Natural killer cell (primary cell): ENCODE measurements at regions not wholly inside any gene's neighbourhood (a gene's known extent, or its start where the extent isn't known, plus 50 kb on each side); places are given as distances from the start of the nearest gene placed in this dataset.

Source experiments
- ATAC-seq, 3 donors: fragments of 150-1000 bp in 2 of 3; fragments of 200-7000 bp in 1 of 3; cut with Tn5 transposase; 1 replicate in 1 of 3; 2 replicates in 2 of 3; pipeline ENCODE4 v1.10.0; 2021; ENCODE audit warnings: mild to moderate bottlenecking in 2 of 3, moderate library complexity in 2 of 3
- DNase-seq, 2 donors: peaks; one replicate each; pipeline versions ENCODE4 v3.0.0 to v3.0.0-alpha.2; 2013 to 2021; ENCODE audit warnings: mixed read lengths in 1 of 2
- H3K27ac ChIP-seq: one replicate; pipeline ENCODE4 v1.5.1; 2013; ENCODE audit warnings: mild to moderate bottlenecking, low read length
- H3K27me3 ChIP-seq: one replicate; pipeline ENCODE4 v1.6.1; 2013; ENCODE audit warnings: low read length; ENCODE audit not compliant: control insufficient read depth, insufficient read depth
- H3K36me3 ChIP-seq: one replicate; pipeline ENCODE4 v1.6.1; 2013; ENCODE audit warnings: low read length; ENCODE audit not compliant: control insufficient read depth, insufficient read depth
- H3K4me1 ChIP-seq: one replicate; pipeline ENCODE4 v1.6.1; 2013; ENCODE audit warnings: low read length; ENCODE audit not compliant: control insufficient read depth, insufficient read depth
- H3K4me3 ChIP-seq: one replicate; pipeline ENCODE4 v1.5.1; 2013; ENCODE audit warnings: low read length
- H3K9me3 ChIP-seq: one replicate; pipeline ENCODE4 v1.6.1; 2013; ENCODE audit warnings: low read length; ENCODE audit not compliant: control insufficient read depth, insufficient read depth
- H3K27ac Mint-ChIP-seq, 2 donors: one replicate each; pipeline ENCODE4 v1.8.0; 2022; ENCODE audit warnings: mild to moderate bottlenecking in 2 of 2, mixed read lengths in 2 of 2, moderate library complexity in 1 of 2
- H3K27me3 Mint-ChIP-seq, 2 donors: one replicate each; pipeline ENCODE4 v1.8.0; 2022; ENCODE audit warnings: low read depth in 2 of 2, mixed read lengths in 2 of 2
- H3K36me3 Mint-ChIP-seq: one replicate; pipeline ENCODE4 v1.8.0; 2022; ENCODE audit warnings: mixed read lengths
- H3K4me1 Mint-ChIP-seq, 2 donors: one replicate each; pipeline ENCODE4 v1.8.0; 2022; ENCODE audit warnings: mixed read lengths in 2 of 2
- H3K4me3 Mint-ChIP-seq: one replicate; pipeline ENCODE4 v1.8.0; 2022; ENCODE audit warnings: mild to moderate bottlenecking, moderate library complexity, mixed read lengths
- H3K9me3 Mint-ChIP-seq, 2 donors: one replicate each; pipeline ENCODE4 v1.8.0; 2022; ENCODE audit warnings: mixed read lengths in 2 of 2
- WGBS: methylation state at CpG from one replicate; pipeline ENCODE4 v1.1.7; 2013; ENCODE audit warnings: missing lambda C conversion rate; ENCODE audit not compliant: insufficient coverage; 5-methylcytosine and 5-hydroxymethylcytosine counted together
- intact Hi-C: fragments of 100-400 bp; cut with micrococcal nuclease; formaldehyde crosslinking; loops from one replicate; pipeline ENCODE4 v1.14.2; 2022
- TF ChIP-seq, protein P1 (sequence below): fragments of 200-600 bp; IDR thresholded peaks from one replicate; pipeline ENCODE4 v1.8.0; 2022; ENCODE audit warnings: antibody characterized with exemption

DNA sequence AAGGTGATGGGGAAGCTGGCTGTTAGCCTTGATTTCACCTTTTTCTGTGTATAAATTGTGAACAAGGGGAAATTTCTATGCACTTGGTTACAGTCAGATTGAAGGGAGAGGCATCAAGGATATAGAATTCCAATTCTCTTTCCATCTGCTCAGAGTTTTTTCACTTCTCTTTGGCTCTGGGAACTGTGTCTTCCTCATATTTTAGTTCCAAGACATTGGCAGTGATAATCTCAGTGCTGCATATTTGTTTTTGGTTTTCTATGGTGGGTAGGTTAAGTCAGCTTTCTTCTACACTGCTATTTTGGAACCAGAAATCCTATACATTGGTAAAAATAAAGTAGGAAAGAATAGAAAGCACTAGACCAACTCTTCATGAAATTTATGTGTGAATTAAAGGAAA is 569.6 kb upstream of the CXADR start:
- Mint-ChIP-seq H3K27me3 (no peaks in the 10 kb centered on the region), H3K4me1 (no peaks in the 10 kb centered on the region), H3K4me3 (no peak overlapping the region), H3K9me3 (peaks cover 22 to 39% of the 10 kb centered on the region in 2 donors), H3K27ac (no peak overlapping the region), H3K36me3 (peaks cover 34% of the 10 kb centered on the region)
- Histone ChIP-seq H3K27ac (no peak overlapping the region), H3K4me1 (no peaks in the 10 kb centered on the region), H3K4me3 (no peak overlapping the region), H3K27me3 (no peaks in the 10 kb centered on the region), H3K9me3 (peaks cover 23% of the 10 kb centered on the region), H3K36me3 (no peaks in the 10 kb centered on the region)
- intact Hi-C loops, result loop anchor here (10.0 kb wide), 1 partner anchor 62 kb away; no protein-coding TSS in a partner anchor
- no peak for DNase-seq
- TF ChIP-seq, protein P1, sequence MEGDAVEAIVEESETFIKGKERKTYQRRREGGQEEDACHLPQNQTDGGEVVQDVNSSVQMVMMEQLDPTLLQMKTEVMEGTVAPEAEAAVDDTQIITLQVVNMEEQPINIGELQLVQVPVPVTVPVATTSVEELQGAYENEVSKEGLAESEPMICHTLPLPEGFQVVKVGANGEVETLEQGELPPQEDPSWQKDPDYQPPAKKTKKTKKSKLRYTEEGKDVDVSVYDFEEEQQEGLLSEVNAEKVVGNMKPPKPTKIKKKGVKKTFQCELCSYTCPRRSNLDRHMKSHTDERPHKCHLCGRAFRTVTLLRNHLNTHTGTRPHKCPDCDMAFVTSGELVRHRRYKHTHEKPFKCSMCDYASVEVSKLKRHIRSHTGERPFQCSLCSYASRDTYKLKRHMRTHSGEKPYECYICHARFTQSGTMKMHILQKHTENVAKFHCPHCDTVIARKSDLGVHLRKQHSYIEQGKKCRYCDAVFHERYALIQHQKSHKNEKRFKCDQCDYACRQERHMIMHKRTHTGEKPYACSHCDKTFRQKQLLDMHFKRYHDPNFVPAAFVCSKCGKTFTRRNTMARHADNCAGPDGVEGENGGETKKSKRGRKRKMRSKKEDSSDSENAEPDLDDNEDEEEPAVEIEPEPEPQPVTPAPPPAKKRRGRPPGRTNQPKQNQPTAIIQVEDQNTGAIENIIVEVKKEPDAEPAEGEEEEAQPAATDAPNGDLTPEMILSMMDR, result no peak
- no peak for ATAC-seq

GRCh38 chr21:16945580-16945979 is 567.3 kb upstream of the CXADR start:
- H3K36me3 Mint-ChIP-seq, result peaks cover 42% of the 10 kb centered on the region
- H3K4me1 Mint-ChIP-seq, result no peaks in the 10 kb centered on the region
- Histone ChIP-seq H3K36me3 (no peaks in the 10 kb centered on the region), H3K9me3 (peaks cover 23% of the 10 kb centered on the region), H3K4me1 (no peaks in the 10 kb centered on the region), H3K4me3 (no peak overlapping the region), H3K27me3 (no peaks in the 10 kb centered on the region), H3K27ac (no peak overlapping the region)
- no peak for ATAC-seq
- 80% methylated on average over 3 of the region's 3 CpGs for WGBS
- no peaks in the 10 kb centered on the region for H3K27me3 Mint-ChIP-seq
- TF ChIP-seq, protein P1, result no peak
- intact Hi-C loops, result loop anchor here (10.0 kb wide), 1 partner anchor 59 kb away; no protein-coding TSS in a partner anchor
- peaks cover 22 to 46% of the 10 kb centered on the region in 2 donors for H3K9me3 Mint-ChIP-seq
- no peak overlapping the region for H3K27ac Mint-ChIP-seq
- H3K4me3 Mint-ChIP-seq, result no peak overlapping the region
- DNase-seq, result no peak

DNA sequence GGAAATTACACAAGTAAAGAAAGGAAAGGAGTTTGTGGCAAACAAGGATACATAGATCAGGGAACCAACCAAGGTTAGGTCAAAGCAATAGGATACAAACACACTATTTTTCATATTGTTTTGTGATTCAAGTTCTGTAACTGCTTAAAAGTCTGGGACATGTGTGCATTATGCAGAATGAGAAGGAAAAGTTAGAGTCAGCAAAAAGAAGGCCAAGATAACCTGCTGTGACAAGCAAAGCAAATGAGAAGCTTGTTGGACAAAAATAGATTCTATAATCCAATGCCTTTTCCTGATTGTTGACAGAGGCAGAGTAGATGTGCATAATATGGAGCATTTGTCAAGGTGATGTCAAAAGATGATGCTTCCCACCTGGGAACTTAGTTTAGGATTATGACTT is 556.0 kb upstream of the CXADR start:
- Histone ChIP-seq H3K27me3 (no peaks in the 10 kb centered on the region), H3K9me3 (peaks cover 4% of the 10 kb centered on the region), H3K4me3 (no peak overlapping the region), H3K4me1 (no peaks in the 10 kb centered on the region), H3K27ac (no peak overlapping the region), H3K36me3 (no peaks in the 10 kb centered on the region)
- intact Hi-C loops, result no loop called here
- TF ChIP-seq, protein P1, result no peak
- no peak overlapping the region for H3K4me3 Mint-ChIP-seq
- H3K4me1 Mint-ChIP-seq, result no peaks in the 10 kb centered on the region
- H3K27ac Mint-ChIP-seq, result no peak overlapping the region
- H3K36me3 Mint-ChIP-seq, result peaks cover 14% of the 10 kb centered on the region
- DNase-seq, result no peak
- peaks cover 17 to 24% of the 10 kb centered on the region in 2 donors for H3K9me3 Mint-ChIP-seq
- no peaks in the 10 kb centered on the region for H3K27me3 Mint-ChIP-seq
- ATAC-seq, result no peak

DNA sequence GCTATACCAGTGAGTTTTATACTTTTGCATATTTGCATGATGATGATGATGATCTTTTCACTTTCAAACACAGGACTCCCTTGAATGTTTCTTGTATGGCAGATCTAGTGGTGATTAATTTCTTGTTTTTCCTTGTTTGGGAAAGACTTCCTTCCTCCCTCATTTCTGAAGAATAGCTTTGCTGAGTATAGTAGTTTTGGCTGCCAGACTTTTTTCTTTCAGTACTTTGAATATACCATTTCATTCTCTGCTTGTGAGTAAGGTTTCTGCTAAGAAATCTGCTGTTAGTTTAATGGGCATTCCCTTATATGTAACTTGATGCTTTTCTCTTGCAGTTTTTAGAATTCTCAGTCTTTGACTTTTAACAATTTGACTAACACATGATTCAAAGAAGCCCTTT is 547.4 kb upstream of the CXADR start:
- peaks cover 17 to 26% of the 10 kb centered on the region in 2 donors for H3K9me3 Mint-ChIP-seq
- DNase-seq, result no peak
- no peak for ATAC-seq
- TF ChIP-seq, protein P1, result no peak
- H3K27me3 Mint-ChIP-seq, result no peaks in the 10 kb centered on the region
- no peaks in the 10 kb centered on the region for H3K4me1 ChIP-seq
- H3K4me3 ChIP-seq, result no peak overlapping the region
- no peaks in the 10 kb centered on the region for H3K4me1 Mint-ChIP-seq
- H3K27ac ChIP-seq, result no peak overlapping the region
- H3K36me3 ChIP-seq, result no peaks in the 10 kb centered on the region
- intact Hi-C loops, result no loop called here
- H3K9me3 ChIP-seq, result peaks cover 9% of the 10 kb centered on the region
- no peak overlapping the region for H3K4me3 Mint-ChIP-seq
- no peaks in the 10 kb centered on the region for H3K27me3 ChIP-seq
- no peak overlapping the region for H3K27ac Mint-ChIP-seq
- no peaks in the 10 kb centered on the region for H3K36me3 Mint-ChIP-seq
